ENCODE measurements at regions not wholly inside any gene's neighbourhood (a gene's known extent, or its start where the extent isn't known, plus 50 kb on each side); places are given as distances from the start of the nearest gene placed in this dataset.
"Not testable (repeated sequence)": the region's sequence is repeated elsewhere in the genome, so short reads cannot be mapped to it uniquely, and the experiment has no call there.

DNA sequence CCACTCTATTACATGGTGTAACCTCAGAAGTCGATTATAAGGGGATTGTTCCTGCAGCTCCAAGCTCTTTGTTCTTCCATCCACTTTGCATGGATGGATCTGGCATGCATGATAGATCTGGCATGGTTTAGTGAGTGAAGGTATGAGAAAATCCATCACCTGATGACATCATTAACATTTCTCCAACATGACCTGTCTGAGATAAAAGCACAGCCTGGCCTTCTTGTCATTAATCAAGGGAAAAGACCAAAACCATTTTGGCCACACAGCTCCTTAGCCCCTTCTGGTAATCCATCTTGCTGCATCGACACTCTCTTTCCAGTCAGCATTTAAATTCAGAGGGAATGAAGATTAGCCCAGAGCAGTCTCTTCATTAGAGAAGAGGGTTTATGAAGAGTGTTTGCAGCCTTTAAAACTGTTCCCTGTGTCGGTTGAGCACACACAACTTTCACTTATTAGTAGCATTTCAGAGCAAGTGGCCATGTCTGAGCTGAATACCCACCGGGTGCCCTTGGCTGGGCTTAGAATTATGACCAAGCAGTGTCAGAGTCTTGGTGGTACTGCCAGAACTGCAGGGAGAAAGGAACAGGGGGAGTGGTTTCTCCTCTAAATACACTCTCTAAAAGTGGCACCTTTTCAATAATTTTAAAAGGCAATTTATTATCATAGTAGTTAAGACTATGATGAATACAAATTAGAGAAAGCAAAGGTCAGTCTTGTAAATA, 246.0 kb downstream of the HAPSTR1 start:
- DNase-seq (ENCODE audit: low read depth in 4 of 4, low spot score in 3 of 4), result no peak

DNA sequence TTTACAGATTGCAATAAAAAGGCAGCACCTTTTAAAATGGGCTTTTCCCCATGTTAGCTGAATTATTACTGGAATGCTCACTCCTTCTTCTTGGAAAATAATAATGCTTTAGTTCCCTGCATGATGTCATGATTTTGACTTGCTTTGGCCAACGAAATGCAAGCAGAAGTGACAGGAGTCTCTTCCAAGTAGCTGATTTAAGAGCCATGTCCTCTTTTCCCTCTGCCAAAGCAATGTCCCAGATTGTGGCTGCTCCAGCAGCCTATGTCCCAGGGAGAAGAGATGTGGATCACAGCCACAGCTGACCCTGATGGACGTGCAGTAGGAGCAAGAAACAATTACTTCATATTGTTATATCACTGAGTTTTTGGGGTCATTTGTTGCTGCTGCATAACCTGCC, 246.6 kb downstream of the HAPSTR1 start:
- DNase-seq (ENCODE audit: low read depth in 4 of 4, low spot score in 3 of 4), result no peak

DNA sequence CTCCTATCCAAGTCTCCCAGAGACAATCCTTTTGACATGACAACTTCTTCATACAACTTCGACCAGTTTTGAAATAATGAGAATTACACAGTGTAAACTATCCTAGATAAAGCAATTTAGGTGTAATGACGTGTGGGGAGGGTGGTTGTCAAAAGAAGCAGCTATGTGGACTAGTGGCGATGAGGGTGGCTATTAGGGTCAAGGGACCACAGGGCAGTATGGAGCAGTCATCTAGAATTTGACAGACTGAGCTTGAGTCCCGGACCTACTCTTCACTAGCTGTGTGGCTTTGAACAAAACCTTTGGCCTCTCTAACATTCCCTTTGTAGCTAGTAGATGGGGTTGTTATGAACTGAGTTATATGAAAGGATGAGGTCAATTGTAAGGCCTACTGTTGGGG, 247.1 kb downstream of the HAPSTR1 start:
- no peak for DNase-seq (ENCODE audit: low read depth in 4 of 4, low spot score in 3 of 4)

DNA sequence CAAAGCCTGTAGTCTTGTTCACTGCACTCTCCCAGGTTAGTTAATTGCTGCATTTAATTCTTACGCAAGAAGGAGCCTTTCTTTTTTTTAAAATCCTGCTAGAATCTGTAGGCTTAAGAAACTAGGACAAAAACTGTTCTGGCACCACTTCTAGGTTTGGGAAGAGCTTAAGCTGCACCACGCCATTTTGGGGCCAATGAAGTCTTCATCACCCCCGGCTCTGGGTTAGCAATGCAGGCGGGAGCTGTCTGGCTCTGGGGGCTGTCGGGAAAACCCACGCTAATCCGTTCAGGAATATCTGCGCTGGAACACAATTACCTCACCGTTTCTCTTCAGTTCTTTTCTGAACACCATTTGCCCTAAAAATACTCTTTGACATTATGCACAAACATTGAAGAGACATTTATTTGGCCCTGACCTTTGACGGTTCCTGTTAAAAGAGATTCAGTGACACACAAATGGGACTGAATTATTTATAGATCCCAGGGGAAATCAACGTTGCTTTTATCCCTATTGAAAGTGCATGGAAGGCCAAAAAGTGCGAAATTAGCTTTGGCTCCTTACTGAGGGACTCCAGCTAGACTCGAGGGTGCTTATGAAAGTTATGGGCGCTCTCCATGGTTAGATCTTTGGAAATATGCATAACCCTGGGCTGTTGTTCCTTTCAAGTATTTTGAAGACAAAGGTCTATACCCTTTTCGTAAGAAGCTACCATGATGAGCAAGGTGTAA, 249.2 kb downstream of the HAPSTR1 start:
- no peak for DNase-seq (ENCODE audit: low read depth in 4 of 4, low spot score in 3 of 4)

DNA sequence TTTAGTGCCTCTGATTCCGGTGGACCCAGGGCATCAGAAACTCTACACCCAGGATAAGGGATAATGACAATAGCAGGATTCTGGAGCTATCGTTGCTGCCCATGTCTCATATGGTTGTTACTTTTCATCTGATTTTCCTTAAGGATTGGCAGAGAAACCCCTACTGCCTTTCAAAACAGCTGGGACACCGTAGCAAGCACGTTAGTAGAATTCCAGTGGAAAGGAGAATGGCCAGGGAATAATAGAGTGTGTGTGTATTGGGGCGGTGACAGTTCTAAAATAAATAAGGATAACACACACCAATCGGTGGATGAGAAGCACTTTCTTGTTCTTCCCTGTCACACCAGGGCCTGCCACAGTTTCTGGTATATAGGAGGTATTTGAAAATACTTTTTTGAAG, 251.8 kb downstream of the HAPSTR1 start:
- no peak for DNase-seq (ENCODE audit: low read depth in 4 of 4, low spot score in 3 of 4)

DNA sequence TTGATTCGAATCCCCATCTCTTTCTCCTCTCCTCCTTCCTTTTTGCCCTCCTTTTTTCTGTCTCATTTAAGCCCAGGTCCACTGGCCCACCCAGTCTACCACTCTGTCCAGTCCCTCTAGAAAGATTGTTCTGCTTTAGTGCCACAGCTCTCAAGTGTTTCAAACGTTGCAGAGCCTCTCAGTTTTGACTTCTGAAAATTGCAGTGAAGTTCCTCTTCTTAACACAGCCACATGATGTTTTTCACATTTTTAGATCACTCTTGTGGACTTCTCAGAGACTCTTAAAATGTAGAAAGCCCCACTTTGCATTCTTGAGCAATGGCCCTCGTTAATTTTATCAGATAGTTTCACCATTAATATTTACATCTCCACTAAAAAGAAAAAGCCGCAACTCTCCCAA, 253.1 kb downstream of the HAPSTR1 start:
- DNase-seq (ENCODE audit: low read depth in 4 of 4, low spot score in 3 of 4), result no peak

DNA sequence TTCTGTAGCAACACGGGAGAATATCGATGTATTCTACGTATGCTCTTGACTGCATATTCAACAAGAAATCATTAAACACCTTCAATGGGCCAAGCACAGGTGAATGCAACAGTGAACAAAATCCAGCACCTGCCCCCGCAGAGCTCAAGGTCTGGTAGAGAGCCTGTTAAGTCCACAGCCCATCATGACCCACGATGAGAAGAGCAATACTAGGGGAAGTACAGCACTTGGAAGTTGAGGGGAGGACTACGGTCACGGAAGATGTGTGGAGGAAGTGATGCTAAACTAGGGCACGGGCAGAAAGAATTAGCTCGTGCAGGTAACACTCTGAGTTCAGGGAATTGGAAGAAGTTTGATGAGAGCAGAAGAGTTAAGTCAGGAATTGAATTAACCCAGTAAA, 253.6 kb downstream of the HAPSTR1 start:
- DNase-seq (ENCODE audit: low read depth in 4 of 4, low spot score in 3 of 4), result no peak

DNA sequence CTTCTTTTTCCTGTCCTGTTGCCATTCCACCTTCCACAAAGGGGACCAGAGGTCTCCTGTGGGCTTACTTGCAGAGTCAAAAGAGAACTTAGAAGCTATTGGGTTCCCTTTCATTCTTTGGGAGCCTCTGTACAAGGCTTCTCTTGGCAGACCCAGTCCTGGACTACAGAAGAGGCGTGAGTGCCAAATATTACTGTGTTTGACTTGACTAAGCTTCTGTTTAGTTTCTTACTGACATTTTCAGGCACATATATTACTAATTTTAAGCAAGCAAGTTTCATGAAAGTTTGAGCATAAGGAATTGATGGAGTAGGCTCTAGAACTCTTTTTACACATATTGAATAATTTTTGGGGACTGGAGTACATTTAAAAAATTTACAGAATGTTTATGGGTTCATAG, 254.4 kb downstream of the HAPSTR1 start:
- no peak for DNase-seq (ENCODE audit: low read depth in 4 of 4, low spot score in 3 of 4)

DNA sequence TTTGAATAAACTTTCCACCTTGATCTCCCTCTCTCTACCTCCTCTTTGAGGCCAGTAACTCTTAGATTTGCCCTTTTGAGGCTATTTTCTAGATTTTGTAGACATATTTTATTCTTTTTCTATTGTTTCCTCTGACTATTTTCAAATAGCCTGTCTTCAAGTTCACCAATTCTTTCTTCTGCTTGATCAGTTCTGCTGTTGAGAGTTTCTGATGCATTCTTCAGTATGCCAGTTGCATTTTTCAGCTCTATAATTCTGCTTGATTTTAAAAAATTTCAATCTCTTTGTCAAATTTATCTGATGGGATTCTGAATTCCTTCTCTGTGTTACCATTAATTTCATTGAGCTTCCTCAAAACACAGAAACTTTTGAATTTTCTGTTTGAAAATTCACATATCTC, 257.5 kb downstream of the HAPSTR1 start:
- no peak for DNase-seq (ENCODE audit: low read depth in 4 of 4, low spot score in 3 of 4)

DNA sequence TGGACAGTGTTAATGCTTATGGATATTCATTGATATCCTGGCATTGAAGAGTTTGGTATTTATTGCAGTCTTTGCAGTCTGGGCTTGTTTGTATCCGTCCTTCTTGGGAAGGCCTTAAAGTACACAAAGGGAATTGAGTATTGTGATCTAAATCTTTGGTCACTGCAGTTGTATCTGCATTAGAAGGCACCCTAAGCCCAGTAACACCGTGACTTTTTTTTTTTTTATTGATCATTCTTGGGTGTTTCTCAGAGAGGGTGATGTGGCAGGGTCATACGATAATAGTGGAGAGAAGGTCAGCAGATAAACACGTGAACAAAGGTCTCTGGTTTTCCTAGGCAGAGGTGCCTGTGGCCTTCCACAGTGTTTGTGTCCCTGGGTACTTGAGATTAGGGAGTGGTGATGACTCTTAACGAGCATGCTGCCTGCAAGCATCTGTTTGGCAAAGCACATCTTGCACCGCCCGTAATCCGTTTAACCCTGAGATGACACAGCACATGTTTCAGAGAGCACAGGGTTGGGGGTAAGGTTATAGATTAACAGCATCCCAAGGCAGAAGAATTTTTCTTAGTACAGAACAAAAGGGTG, 258.0 kb downstream of the HAPSTR1 start:
- not testable (repeated sequence) for DNase-seq (ENCODE audit: low read depth in 4 of 4, low spot score in 3 of 4)

DNA sequence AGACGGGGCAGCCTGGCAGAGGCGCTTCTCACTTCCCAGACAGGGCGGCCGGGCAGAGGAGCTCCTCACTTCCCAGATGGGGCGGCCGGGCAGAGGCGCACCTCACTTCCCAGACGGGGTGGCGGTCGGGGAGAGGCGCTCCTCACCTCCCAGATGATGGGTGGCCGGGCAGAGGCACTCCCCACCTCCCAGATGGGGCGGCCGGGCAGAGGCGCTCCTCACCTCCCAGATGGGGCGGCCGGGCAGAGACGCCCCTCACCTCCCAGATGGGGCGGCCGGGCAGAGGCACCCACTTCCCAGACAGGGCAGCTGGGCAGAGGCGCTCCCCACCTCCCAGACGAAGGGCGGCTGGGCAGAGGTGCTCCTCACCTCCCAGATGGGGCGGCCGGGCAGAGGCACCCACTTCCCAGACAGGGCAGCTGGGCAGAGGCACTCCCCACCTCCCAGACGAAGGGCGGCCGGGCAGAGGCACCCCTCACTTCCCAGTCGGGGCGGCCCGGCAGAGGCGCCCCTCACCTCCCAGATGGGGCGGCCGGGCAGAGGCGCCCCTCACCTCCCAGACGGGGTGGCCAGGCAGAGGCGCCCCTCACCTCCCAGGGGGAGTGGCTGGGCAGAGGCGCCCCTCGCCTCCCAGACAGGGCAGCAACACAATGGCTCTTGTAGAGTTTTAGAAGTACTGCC, 258.8 kb downstream of the HAPSTR1 start:
- DNase-seq (ENCODE audit: low read depth in 4 of 4, low spot score in 3 of 4), result not testable (repeated sequence)

DNA sequence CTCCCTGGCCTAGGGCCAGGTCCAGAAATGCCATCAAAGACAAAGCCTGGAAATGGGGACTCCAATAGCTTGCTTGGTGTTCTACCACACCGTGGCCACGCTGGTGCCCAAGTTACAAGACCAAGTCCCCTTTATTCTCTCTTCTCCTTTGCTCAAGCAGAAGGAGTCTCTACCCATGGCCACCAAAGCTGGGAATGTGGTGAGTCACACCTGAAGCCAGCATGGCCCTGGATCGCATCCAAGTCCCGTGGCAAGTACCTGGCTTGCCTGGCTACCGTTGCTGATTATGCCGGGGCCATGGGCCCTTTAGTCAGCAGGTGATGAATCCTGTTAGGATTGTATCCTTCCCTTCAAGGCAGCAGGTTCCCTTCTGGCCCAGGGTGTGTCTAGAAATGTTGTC, 260.0 kb downstream of the HAPSTR1 start:
- DNase-seq (ENCODE audit: low read depth in 4 of 4, low spot score in 3 of 4), result no peak

DNA sequence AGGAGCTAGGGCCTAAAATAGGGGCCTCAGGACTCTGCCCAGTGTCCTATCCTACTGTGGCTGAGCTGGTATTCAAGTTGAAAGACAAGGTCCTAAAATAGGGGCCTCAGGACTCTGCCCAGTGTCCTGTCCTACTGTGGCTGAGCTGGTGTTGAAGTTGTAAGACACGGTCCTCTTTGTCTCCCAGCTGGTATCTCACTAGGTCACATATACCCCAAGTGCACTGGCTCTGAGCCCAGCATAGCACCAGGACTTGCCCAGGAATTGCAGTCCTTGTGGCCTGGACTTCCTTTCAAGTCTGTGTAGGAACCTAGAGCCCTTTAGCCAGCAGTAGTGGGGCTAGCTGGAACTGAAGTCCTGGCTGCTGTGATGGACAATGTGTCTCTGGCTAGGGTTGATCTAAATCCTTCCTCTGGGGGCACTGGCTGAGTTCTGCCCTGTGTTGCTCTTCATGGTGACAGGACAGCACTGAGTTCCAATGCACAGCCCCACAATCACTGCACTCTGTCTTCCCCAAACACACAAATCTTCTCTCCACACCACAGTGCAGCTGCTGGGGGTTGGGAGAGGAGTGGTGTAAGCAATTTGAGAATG, 260.5 kb downstream of the HAPSTR1 start:
- no peak for DNase-seq (ENCODE audit: low read depth in 4 of 4, low spot score in 3 of 4)

DNA sequence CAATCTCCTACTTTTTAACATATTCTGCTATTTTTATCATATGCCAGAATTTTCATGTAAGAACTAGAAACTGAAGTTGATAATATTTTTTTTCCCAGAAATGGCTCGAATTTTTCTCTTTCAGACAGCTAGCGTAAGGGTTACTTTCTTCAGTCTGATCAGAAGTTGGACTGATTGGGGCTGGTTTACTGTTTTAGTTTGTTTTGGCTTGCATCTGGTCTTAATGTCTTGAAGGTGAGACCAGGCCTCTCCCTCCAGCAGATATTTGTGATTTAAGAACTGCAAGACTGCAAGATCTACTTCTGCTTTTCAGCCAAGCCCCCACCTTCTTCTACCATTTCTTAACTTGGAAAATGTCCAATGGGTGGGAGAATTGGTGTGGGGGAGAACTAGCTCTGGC, 266.4 kb downstream of the HAPSTR1 start:
- DNase-seq (ENCODE audit: low read depth in 4 of 4, low spot score in 3 of 4), result no peak

DNA sequence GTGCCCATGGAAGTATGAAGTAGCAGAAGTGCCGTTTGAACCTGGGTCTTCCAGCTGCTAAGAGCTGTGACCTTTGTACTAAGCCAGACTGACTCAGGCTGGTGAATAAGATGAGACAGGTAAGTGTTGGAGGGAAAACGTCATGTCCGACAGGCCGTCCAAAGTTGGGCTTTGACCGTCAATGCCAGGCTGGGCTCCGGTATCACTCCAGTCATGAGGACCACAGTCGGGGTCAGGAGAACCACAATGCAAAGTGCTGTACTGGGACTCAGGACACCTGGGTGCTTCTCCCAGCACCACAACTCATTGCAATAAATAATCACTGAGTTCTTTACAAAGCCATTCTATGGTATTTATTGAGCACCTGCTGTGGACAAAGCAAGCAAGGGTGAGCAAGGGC, 268.6 kb downstream of the HAPSTR1 start:
- DNase-seq (ENCODE audit: low read depth in 4 of 4, low spot score in 3 of 4), result no peak

DNA sequence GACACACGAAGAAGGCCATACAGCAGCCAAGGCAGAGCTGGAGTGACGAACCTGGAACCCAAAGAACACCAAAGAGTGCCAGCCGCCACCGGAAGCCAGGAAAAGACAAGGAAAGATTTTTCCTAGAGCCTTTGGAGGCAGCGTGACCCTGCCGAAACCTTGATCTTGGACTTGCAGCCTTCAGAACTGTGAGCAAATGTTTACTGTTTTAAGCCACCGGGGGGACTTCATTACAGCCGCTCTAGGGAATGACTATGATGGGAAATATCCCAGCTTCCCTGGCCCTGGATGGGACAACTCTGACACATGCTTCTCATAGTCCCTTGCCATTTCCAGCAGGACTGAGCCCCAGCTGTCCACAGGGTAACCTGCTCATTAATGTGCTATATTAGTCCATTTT, 270.6 kb downstream of the HAPSTR1 start:
- no peak for DNase-seq (ENCODE audit: low read depth in 4 of 4, low spot score in 3 of 4)

DNA sequence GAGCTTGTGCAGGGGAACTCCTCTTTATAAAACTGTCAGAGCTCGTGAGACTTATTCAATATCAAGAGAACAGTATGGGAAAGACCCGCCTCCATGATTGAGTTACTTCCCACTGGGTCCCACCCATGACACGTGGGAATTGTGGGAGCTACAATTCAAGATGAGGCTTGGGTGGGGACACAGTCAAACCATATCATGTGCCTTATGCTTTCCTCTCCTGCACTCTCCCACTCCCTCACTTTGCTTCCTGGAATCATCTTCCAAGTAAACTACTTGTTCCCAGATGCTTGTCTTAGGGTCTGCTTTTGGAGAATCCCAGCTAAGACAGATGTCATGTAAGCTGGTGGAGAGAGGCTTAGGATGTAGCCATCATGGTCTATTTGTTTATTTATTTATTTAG, 271.2 kb downstream of the HAPSTR1 start:
- DNase-seq (ENCODE audit: low read depth in 4 of 4, low spot score in 3 of 4), result no peak

DNA sequence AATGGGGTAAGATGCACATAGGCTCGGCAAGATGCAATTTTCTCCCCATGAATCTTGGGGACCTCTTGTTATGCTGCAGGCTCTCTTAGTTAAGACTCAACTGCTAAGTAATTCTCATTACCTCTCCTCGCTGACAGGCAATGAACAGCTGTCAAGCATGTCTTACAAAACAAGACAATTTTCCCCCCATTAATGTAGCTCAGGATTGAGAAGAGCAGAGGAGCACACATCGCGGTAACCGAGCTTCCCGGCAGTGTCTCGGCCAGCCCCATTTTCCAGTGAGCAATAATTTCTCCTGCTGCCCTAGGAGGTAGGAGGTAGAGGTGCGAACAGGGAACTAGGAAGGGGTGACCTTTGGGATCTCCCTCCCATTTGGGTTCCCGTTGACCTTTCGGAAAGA, 272.1 kb downstream of the HAPSTR1 start:
- no peak for DNase-seq (ENCODE audit: low read depth in 4 of 4, low spot score in 3 of 4)

DNA sequence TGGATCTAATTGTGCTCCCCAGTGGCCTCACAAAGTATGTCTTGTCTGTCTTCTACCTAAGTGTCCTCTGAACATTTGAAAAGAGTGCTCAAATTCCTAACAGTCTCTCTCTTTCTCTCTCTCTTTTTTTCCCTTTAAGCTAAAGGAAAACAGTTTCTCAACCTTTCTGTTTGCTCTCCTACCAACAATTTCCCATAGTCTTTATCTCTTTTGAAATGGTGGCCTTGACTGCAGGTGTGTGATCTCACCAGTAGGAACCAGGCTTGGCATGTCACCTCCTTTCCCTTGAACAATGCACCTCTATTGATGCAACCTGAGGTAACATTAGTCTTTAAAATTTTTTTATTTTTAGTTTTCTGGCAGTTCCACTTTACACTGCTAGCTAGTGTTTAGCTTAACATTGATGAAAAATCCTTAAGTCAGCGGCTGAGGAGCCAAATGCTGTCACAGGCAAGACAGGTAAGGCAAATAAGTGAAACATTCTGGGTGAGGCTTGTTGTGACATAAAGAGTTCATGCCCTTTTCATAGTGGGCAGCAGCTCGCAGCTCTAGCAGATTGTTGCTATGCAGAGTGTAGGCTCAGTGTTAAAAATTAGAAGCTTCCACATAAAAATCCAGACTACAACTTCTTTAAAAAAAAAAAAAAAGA, 273.4 kb downstream of the HAPSTR1 start:
- no peak for DNase-seq (ENCODE audit: low read depth in 4 of 4, low spot score in 3 of 4)

DNA sequence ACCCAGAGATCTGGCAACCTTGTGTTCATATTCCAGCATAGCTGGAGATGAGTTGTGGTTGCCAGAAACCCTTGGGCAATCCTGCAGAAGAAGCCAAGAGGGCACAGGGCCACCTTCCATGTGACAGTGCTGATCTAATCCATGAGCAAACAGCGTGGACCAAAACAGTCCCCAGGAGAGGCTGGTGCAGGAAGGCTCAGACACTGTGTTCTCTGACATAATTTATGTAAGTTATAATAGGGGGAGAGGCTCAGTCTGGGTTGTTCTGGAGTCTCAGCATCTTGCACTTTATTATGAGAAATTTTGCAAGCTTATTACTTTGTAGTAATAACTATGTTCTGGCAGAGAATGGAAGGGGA, 273.9 kb downstream of the HAPSTR1 start:
- no peak for DNase-seq (ENCODE audit: low read depth in 4 of 4, low spot score in 3 of 4)
